PC-3 (cell line): ENCODE measurements at regions not wholly inside any gene's neighbourhood (a gene's known extent, or its start where the extent isn't known, plus 50 kb on each side); places are given as distances from the start of the nearest gene placed in this dataset.

Experiments used
- ATAC-seq: fragments of 200-7000 bp; cut with Tn5 transposase; 2 replicates; pipeline ENCODE4 v1.9.1; 2020; ENCODE audit warnings: mild to moderate bottlenecking, moderate library complexity
- BruUV-seq: library from RNA; stranded (reverse); fragments of 400-500 nt; replicated peaks from 2 replicates; lab custom pipeline; 2021; lab: Mats Ljungman, UMichigan
- CTCF ChIA-PET: fragments of 300-600 bp; sonication (Branson Sonifier 250); formaldehyde crosslinking; loops from one replicate; lab custom pipeline; 2022; ENCODE audit warnings: antibody characterized with exemption; lab: Charles Lee
- POLR2A ChIA-PET: fragments of 300-600 bp; sonication (Branson Sonifier 250); formaldehyde crosslinking; loops from one replicate; lab custom pipeline; 2022; ENCODE audit warnings: antibody characterized with exemption; ENCODE audit not compliant: unreplicated experiment; lab: Charles Lee
- DNase-seq: peaks from one replicate; pipeline ENCODE4 v3.0.0-alpha.2; 2015
- H2AFZ ChIP-seq: fragments of 300-600 bp; sonication (generic); 2 replicates; pipeline ENCODE4 v1.6.0; 2016; ENCODE audit warnings: antibody characterized with exemption, low read length
- H3F3A ChIP-seq: fragments of 300-600 bp; sonication (generic); one replicate; pipeline ENCODE4 v1.6.0; 2017; ENCODE audit warnings: antibody characterized with exemption, low read length, control low read depth, mild to moderate bottlenecking; ENCODE audit not compliant: unreplicated experiment
- H3K27ac ChIP-seq: fragments of 300-600 bp; sonication (generic); 2 replicates; pipeline ENCODE4 v1.5.1; 2016; ENCODE audit warnings: mild to moderate bottlenecking, low read length
- H3K27me3 ChIP-seq: fragments of 300-600 bp; sonication (generic); 2 replicates; pipeline ENCODE4 v1.6.1; 2016; ENCODE audit warnings: low read length, mixed read lengths
- H3K36me3 ChIP-seq: fragments of 300-600 bp; sonication (generic); 2 replicates; pipeline ENCODE4 v1.6.1; 2016; ENCODE audit warnings: low read depth, mixed run types, low read length, mixed read lengths
- H3K4me1 ChIP-seq: fragments of 300-600 bp; sonication (generic); 2 replicates; pipeline ENCODE4 v1.5.1; 2016; ENCODE audit warnings: low read length; ENCODE audit not compliant: insufficient read depth
- H3K4me2 ChIP-seq: fragments of 300-600 bp; sonication (generic); 2 replicates; pipeline ENCODE4 v1.6.0; 2016; ENCODE audit warnings: low read length
- H3K4me3 ChIP-seq: fragments of 300-600 bp; sonication (generic); 2 replicates; pipeline ENCODE4 v1.5.1; 2016; ENCODE audit warnings: mild to moderate bottlenecking, low read length, mixed read lengths
- H3K79me2 ChIP-seq: fragments of 300-600 bp; sonication (generic); 2 replicates; pipeline ENCODE4 v1.6.1; 2017; ENCODE audit warnings: low read length, mixed read lengths
- H3K9ac ChIP-seq: fragments of 300-600 bp; sonication (generic); 2 replicates; pipeline ENCODE4 v1.6.0; 2016; ENCODE audit warnings: mild to moderate bottlenecking, low read length
- H3K9me2 ChIP-seq: fragments of 300-600 bp; sonication (generic); replicated peaks from 2 replicates; pipeline ENCODE4 v1.6.1; 2016; ENCODE audit warnings: mixed run types, low read length, mixed read lengths
- H3K9me3 ChIP-seq: fragments of 300-600 bp; sonication (generic); 2 replicates; pipeline ENCODE4 v1.6.1; 2016; ENCODE audit warnings: low read length, mixed read lengths
- H4K20me1 ChIP-seq: fragments of 300-600 bp; sonication (generic); 2 replicates; pipeline ENCODE4 v1.6.1; 2016; ENCODE audit warnings: low read length, mixed read lengths
- CTCF ChIP-seq: fragments of 300-600 bp; sonication (generic); conservative IDR thresholded peaks from 2 replicates; pipeline ENCODE4 v1.5.1; 2017; ENCODE audit warnings: antibody characterized with exemption, low read depth, mild to moderate bottlenecking, low read length
- EZH2 ChIP-seq: fragments of 300-600 bp; sonication (generic); IDR thresholded peaks from one replicate; pipeline ENCODE4 v1.6.1; 2017; ENCODE audit warnings: antibody characterized with exemption, mild to moderate bottlenecking, low read length; ENCODE audit not compliant: unreplicated experiment
- EZH2phosphoT487 ChIP-seq: fragments of 300-600 bp; sonication (generic); IDR thresholded peaks from 2 replicates; pipeline ENCODE4 v1.6.1; 2018; ENCODE audit warnings: mild to moderate bottlenecking, antibody characterized with exemption, low read length, borderline replicate concordance
- intact Hi-C: fragments of 100-400 bp; cut with micrococcal nuclease; formaldehyde crosslinking; loops from 2 replicates; pipeline ENCODE4 v1.9.0; 2023

- Histone ChIP-seq H3F3A (no peaks in the 10 kb centered on the region), H3K27me3 (peaks cover 4% of the 10 kb centered on the region; the same call in 1 of the 2 replicates), H3K36me3 (no peaks in the 10 kb centered on the region), H3K4me3 (no peak overlapping the region), H2AFZ (no peak overlapping the region), H4K20me1 (no peaks in the 10 kb centered on the region), H3K79me2 (no peaks in the 10 kb centered on the region), H3K9me3 (no peaks in the 10 kb centered on the region), H3K4me2 (no peak overlapping the region), H3K9me2 (no peaks in the 10 kb centered on the region), H3K4me1 (no peaks in the 10 kb centered on the region), H3K27ac (no peak overlapping the region), H3K9ac (no peak overlapping the region)
- no TSS peak for BruUV-seq
- POLR2A ChIA-PET: interaction anchor here (0.6 kb wide), 1 partner anchor 918 kb away, joined by 10 read pairs; no protein-coding TSS in a partner anchor
- no peak for ATAC-seq
- no peak for DNase-seq
- TF ChIP-seq EZH2: no peak
- CTCF ChIA-PET: no interaction called here
- intact Hi-C loops: no loop called here
Observed at GRCh38 chr6:163741743-163742363, 327.3 kb downstream of the QKI start.

- Histone ChIP-seq H3K27ac (no peak overlapping the region), H3K9me2 (no peaks in the 10 kb centered on the region), H3K4me1 (no peaks in the 10 kb centered on the region), H3K27me3 (peaks cover 7% of the 10 kb centered on the region; the same call in 1 of the 2 replicates), H4K20me1 (no peaks in the 10 kb centered on the region), H3K9me3 (no peaks in the 10 kb centered on the region), H3K9ac (no peak overlapping the region), H2AFZ (no peak overlapping the region), H3K36me3 (no peaks in the 10 kb centered on the region), H3K4me3 (no peak overlapping the region), H3K4me2 (no peak overlapping the region), H3F3A (no peaks in the 10 kb centered on the region), H3K79me2 (no peaks in the 10 kb centered on the region)
- no peak for DNase-seq
- CTCF ChIA-PET: no interaction called here
- no TSS peak for BruUV-seq
- TF ChIP-seq EZH2 (no peak), CTCF (no peak), EZH2phosphoT487 (no peak)
- intact Hi-C loops: no loop called here
- POLR2A ChIA-PET: interaction anchor here (0.6 kb wide), 1 partner anchor 919 kb away, joined by 10 read pairs; no protein-coding TSS in a partner anchor
- no peak for ATAC-seq
Observed at GRCh38 chr6:163741342-163741741, 326.8 kb downstream of the QKI start.

- Histone ChIP-seq H3F3A (no peaks in the 10 kb centered on the region), H3K9ac (no peak overlapping the region), H2AFZ (no peak overlapping the region), H3K79me2 (no peaks in the 10 kb centered on the region), H3K9me2 (no peaks in the 10 kb centered on the region), H3K4me3 (no peak overlapping the region), H3K36me3 (no peaks in the 10 kb centered on the region), H3K4me2 (no peak overlapping the region), H3K4me1 (no peaks in the 10 kb centered on the region), H3K27me3 (peaks cover 13% of the 10 kb centered on the region; the same call in 1 of the 2 replicates), H4K20me1 (no peaks in the 10 kb centered on the region), H3K9me3 (no peaks in the 10 kb centered on the region), H3K27ac (no peak overlapping the region)
- no TSS peak for BruUV-seq
- no peak for ATAC-seq
- intact Hi-C loops: no loop called here
- POLR2A ChIA-PET: no interaction called here
- TF ChIP-seq EZH2phosphoT487 (no peak), CTCF (no peak), EZH2 (no peak)
- no peak for DNase-seq
- CTCF ChIA-PET: no interaction called here
Observed at GRCh38 chr6:163739966-163740365, 325.4 kb downstream of the QKI start.
